Loucy (cell line): ENCODE measurements at regions not wholly inside any gene's neighbourhood (a gene's known extent, or its start where the extent isn't known, plus 50 kb on each side); places are given as distances from the start of the nearest gene placed in this dataset.
A peak's percentile ranks its signal among the peaks of the same experiment; 100 is the strongest.

Experiments used
- CTCF ChIP-seq: fragments of 200-600 bp; sonication (generic); conservative IDR thresholded peaks from 2 replicates; pipeline ENCODE4 v1.5.1; 2014; ENCODE audit warnings: mild to moderate bottlenecking, antibody characterized with exemption, low read length
- EZH2phosphoT487 ChIP-seq: fragments of 200-600 bp; IDR thresholded peaks from 2 replicates; pipeline ENCODE4 v1.6.1; 2018; ENCODE audit warnings: antibody characterized with exemption, mild to moderate bottlenecking, moderate library complexity, borderline replicate concordance

GRCh38 chr10:63770523-63770922 lies 249.3 kb downstream of the REEP3 start:
- TF ChIP-seq CTCF (0 out of 2 replicates have a peak, but pooled peaks have one; percentile 16), EZH2phosphoT487 (no peak)
